GM21367 (cell line): ENCODE measurements at regions not wholly inside any gene's neighbourhood (a gene's known extent, or its start where the extent isn't known, plus 50 kb on each side); places are given as distances from the start of the nearest gene placed in this dataset.

Experiments
- ATAC-seq: cut with Tn5 transposase; IDR thresholded peaks from one replicate; pipeline ENCODE4 v1.9.1; 2021; ENCODE audit not compliant: unreplicated experiment

DNA sequence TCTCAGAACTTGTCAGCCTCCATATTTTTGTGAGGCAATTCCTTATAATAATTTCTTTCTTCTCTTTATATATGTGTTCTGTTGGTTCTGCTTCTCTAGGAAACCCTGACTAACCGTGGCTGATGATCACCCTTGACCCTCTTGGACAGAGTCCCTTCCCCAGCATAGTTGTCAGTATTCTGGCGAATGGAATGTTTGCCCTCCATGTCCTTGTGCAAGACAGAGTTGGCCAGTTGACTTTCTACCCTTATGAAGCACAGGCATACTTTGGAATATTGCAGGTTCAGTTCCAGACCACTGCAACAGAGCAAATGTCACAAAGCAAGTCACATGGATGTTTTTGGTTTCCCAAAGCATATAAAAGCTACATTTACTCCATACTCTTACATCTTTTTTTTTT is 297.7 kb upstream of the SHH start:
- ATAC-seq, result no peak

DNA sequence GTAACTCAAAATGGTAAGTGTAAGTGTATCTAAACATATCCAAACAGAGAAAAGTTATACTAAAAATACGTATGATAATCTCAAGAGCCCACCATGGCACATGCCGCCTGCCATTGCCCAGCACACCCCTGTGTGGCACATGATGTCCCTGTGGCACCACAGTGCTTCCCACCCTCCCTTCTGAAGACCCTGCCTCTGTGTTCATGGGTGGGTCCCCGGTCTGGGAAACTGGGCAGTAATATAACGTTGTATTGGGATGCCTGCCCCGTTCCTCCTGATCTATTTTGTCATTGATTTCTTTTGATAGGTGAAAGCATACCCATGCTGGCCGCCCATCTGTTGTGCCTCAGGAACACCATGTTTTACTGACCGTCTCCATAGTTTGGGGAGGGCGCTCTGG is 296.8 kb upstream of the SHH start:
- no peak for ATAC-seq

DNA sequence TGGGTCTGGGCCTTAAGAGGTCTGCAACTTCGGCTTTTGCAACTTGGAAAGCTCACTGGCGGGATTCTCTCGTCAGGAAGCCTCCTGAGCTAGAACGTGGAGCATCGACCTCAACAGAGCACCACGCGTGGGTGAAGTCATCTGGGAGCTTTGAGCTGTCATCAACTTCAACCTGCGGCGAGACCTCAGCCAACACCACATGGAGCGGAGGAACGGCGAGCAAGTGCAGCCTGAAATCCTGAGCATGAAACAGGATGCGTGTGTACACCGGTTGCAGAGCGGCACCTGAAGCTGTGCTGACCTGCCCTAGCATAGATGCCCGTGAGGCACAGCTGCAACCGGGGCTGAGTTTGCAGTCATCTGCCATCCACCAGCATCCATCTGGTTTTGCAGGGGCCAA is 295.7 kb upstream of the SHH start:
- no peak for ATAC-seq

GRCh38 chr7:156106107-156106426 is 293.8 kb upstream of the SHH start:
- ATAC-seq, result no peak

DNA sequence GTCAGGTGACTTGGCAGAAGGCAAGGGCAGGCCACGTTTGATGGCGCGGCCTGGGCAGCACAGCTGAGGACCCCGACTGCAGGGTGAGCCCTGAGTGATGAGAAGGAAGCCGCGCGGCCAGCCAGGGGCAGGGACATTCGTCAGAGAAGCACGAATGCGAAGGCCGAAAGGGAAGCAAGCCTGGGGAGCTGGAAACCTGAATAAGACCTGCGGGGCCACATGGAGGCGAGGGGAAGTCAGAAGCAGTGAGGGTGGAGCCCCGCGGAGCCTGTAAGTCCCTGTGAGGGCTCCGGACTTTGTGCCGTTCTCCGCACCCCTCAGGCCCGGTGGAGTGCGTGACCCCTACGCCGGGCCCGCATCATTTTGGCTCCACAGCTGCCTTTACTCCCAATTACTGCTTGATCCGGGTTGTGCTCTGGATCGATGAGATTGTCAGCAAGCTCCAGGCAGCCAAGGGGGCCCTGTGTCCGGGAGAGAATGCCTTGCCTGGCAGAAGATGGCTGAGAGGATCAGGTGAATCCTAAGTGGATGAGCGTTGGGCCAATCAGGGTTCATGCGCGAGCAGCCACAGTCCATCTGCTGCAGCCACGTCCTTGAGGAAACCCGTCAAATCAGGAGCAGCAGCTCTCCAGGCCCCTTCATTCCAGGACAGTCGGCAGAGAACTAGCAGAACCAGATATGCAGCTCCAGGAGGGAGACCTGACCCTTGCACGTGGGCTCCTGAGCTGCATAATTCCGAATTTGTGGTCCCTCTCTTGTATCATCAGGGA is 293.3 kb upstream of the SHH start:
- ATAC-seq, result no peak

- ATAC-seq, result no peak
These were observed 292.5 kb upstream of the SHH start for GRCh38 chr7:156104501-156105336.

DNA sequence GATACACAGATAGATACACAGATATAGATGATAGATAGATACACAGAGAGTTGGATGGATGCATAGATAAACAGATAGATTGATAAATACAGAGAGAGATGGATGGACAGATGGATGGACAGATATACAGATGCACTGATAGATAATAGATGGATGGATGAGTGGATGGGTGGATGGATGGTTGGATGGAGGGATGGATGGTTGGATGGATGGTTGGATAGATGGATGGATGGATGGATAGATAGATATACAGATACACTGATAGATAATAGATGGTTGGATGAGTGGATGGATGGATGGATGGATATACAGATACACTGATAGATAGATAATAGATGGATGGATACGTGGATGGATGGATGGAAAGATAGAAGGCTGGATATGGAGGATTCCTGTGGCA is 290.0 kb upstream of the SHH start:
- no peak for ATAC-seq

GRCh38 chr7:156101355-156101754 is 289.1 kb upstream of the SHH start:
- no peak for ATAC-seq

GRCh38 chr7:156100086-156100485 is 287.8 kb upstream of the SHH start:
- ATAC-seq, result no peak

GRCh38 chr7:156099085-156099484 is 286.8 kb upstream of the SHH start:
- ATAC-seq, result no peak

- no peak for ATAC-seq
These were observed 284.7 kb upstream of the SHH start for GRCh38 chr7:156096771-156097538.

DNA sequence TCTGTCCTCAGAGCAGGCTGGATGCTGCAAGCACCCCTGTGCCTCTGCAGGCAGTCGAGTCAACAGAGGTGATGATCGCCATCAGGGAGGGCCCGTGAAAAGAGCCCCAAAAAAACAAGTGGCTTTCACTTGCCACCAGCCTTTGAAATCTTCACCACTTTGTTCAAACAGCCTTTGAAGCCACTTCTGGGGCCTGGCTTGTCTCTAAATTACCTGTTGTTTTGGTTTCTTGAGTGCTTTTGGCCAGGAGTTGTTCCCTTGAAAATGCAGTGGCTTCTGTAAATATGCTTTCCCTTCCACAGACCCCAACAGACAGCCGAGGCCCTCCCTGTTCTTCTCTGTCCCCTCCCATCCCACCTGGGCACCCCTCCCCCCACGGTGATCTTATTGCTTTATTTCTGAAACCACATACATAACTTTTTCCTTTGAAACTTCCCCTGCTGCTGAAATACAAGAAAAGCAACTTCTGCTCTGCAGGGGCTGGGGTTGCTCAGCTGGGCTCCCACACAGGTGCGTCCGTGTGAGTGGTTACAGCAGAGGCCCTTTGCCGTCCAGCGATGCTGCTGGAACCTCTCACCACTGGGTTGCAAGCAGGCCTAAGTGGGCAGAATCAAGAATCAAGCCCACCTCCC is 283.8 kb upstream of the SHH start:
- ATAC-seq, result no peak

DNA sequence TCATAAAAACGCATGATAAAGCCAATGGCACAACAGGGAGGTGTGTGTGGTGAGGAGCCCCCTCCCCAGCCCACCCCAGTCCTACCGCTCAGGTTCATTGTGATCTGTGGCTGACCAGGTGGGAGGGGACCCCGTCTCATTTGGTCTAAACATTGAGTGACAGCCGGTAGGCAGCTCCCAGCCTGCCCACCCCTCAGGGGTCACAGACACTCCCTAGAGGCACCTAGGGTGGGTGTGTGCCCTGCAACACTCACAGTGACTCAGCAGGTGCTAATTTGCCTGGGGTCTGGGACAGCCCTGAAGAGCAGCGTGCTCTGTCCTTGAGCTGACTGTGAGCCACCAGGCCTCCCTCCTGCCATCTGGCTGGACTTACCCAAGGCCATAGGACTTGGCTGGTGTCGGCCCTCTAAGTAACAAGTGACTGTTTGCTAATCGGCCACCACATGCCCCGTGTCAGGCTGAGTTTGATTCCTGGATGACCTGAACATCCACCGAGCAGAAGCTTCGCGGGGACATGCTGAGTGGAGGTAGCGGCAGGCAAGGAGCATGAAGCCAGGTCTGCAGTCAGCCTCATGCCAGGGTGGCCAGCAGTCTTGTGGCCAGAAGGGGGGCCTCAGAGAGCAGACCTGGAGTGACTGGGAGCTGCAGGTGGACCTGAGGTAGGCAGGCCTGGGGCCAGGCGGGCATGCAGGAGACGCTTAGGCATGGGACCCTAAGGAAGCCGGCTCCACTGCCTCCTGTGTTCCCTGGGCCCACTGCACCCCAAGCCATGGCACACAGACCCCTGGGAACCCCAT is 282.3 kb upstream of the SHH start:
- no peak for ATAC-seq

GRCh38 chr7:156092307-156092706 is 280.0 kb upstream of the SHH start:
- ATAC-seq, result no peak

- ATAC-seq, result no peak
These were observed 279.3 kb upstream of the SHH start for GRCh38 chr7:156091519-156092080.

DNA sequence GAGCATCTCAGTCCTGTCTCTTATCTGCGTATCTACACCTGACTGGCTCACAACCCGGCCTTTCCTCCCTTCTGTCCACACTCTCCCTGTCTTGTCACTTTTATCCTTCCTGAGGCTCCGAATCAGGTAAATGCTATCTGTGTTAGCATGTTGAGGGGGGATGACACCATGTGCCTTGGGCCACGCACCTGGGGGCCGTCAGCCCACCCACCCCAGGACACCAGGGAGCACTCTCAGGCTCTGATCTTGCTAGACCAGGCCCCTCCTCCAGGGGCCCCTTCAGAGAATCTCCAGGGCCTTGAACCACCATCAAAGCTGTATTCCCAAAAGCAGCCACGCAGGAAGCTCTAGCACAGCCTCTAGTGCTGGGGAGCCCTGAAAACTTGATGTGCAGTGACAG is 278.7 kb upstream of the SHH start:
- ATAC-seq, result no peak

DNA sequence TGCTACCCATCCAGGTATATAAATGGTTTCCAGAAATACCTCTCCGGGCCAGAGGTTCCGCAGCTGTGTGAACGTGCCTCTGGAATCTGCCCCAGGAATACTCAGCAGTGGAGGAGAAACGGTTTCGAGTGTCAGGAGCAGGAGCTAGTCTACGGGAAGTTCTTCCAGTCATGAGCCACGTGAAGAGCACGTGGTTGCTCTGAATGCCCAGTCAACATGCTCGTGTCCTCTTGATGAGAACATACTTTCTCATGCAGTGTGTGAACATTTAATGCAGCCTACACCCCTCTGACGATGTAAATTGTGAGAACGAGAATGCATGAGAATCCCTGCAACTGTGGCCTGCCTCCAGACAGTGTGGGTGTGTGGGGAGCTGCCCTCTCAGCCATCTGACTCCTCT is 277.0 kb upstream of the SHH start:
- no peak for ATAC-seq

- ATAC-seq, result no peak
These were observed 275.9 kb upstream of the SHH start for GRCh38 chr7:156088115-156088514.

DNA sequence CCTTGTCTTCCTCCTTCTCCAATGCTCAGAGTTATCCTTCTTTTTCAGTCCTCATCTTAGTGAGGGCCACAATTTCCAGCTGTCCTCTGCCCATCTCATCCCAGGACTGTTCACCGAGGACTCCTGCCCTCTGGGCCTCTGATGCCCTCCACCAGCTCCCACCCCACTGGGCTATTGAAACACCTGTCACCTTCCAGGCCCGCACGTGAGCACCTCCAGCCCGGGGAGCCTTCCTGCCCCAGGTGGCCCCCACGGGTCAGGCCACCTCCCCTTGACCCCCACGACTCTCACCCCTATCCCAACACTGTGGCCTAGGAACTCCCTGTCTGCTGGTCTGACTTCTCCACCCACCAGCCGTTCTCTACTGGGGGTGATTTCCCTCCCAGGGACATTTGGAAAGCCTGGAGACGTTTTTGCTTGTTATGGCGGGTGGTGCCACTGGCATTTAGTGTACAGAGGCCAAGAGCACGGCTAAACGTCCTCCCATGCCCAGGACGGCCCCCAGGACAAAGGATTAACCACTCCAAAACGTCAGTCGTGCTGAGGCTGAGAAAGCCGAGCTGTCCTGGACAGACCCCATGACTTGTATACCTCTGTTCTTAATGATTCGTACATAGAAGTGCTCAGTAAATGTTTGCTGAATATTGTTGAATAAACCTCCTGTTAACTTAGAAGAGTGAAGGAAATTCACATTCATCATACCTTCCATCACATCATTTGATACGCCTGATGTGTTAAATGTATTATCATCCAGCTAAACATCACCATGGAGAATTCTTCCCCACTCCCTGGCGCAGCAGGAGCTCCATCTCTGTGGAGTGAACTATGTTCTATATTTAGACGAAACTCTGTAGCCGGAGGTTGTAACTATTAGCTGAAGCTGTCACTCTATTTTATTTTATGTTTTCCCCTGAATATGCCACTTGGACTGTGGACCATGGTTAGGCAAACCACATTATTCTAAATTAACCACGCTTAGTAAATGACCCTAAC is 270.1 kb upstream of the SHH start:
- ATAC-seq, result no peak
